Mesendoderm (in vitro differentiated cells): ENCODE measurements at regions not wholly inside any gene's neighbourhood (a gene's known extent, or its start where the extent isn't known, plus 50 kb on each side); places are given as distances from the start of the nearest gene placed in this dataset.
"Not testable (repeated sequence)": the region's sequence is repeated elsewhere in the genome, so short reads cannot be mapped to it uniquely, and the experiment has no call there.

Source experiments
- DNase-seq: peaks from one replicate; pipeline ENCODE4 v3.0.0; 2013
- H2AK5ac ChIP-seq: 2 replicates; pipeline ENCODE4 v1.6.1; 2013; ENCODE audit warnings: low read length, inconsistent platforms
- H2BK120ac ChIP-seq: 2 replicates; pipeline ENCODE4 v1.6.1; 2013; ENCODE audit warnings: low read depth, mild to moderate bottlenecking, low read length, moderate library complexity, mixed read lengths
- H2BK15ac ChIP-seq: replicated peaks from 2 replicates; pipeline ENCODE4 v1.6.1; 2013; ENCODE audit warnings: low read depth, mild to moderate bottlenecking, moderate library complexity
- H2BK5ac ChIP-seq: 2 replicates; pipeline ENCODE4 v1.6.1; 2013; ENCODE audit warnings: low read length, inconsistent platforms
- H3K18ac ChIP-seq: 2 replicates; pipeline ENCODE4 v1.6.1; 2013; ENCODE audit warnings: mild to moderate bottlenecking, low read length, mixed read lengths
- H3K23ac ChIP-seq: one replicate; pipeline ENCODE4 v1.6.1; 2013; ENCODE audit warnings: low read length
- H3K27ac ChIP-seq: 2 replicates; pipeline ENCODE4 v1.5.1; 2013; ENCODE audit warnings: low read depth, mild to moderate bottlenecking, inconsistent platforms, low read length, moderate library complexity
- H3K27me3 ChIP-seq: 2 replicates; pipeline ENCODE4 v1.6.1; 2013; ENCODE audit warnings: low read length, control low read depth, mild to moderate bottlenecking, inconsistent platforms; ENCODE audit not compliant: insufficient read depth, poor library complexity
- H3K36me3 ChIP-seq: 2 replicates; pipeline ENCODE4 v1.6.1; 2013; ENCODE audit warnings: low read length, inconsistent platforms; ENCODE audit not compliant: control insufficient read depth, insufficient read depth
- H3K4ac ChIP-seq: one replicate; pipeline ENCODE4 v1.6.1; 2013; ENCODE audit warnings: low read depth, mild to moderate bottlenecking, low read length, moderate library complexity
- H3K4me1 ChIP-seq: 2 replicates; pipeline ENCODE4 v1.6.1; 2013; ENCODE audit warnings: low read depth, low read length, inconsistent platforms; ENCODE audit not compliant: control insufficient read depth
- H3K4me2 ChIP-seq: 2 replicates; pipeline ENCODE4 v1.6.1; 2013; ENCODE audit warnings: low read length
- H3K4me3 ChIP-seq: 2 replicates; pipeline ENCODE4 v1.5.1; 2013; ENCODE audit warnings: mild to moderate bottlenecking, low read length
- H3K56ac ChIP-seq: one replicate; pipeline ENCODE4 v1.6.1; 2013; ENCODE audit warnings: low read length
- H3K79me1 ChIP-seq: 2 replicates; pipeline ENCODE4 v1.6.1; 2013; ENCODE audit warnings: low read length, inconsistent platforms
- H3K79me2 ChIP-seq: 2 replicates; pipeline ENCODE4 v1.6.1; 2013; ENCODE audit warnings: mild to moderate bottlenecking, low read length; ENCODE audit not compliant: control insufficient read depth, insufficient read depth
- H3K9ac ChIP-seq: 2 replicates; pipeline ENCODE4 v1.6.1; 2013; ENCODE audit warnings: low read length, inconsistent platforms
- H4K5ac ChIP-seq: one replicate; pipeline ENCODE4 v1.6.1; 2013; ENCODE audit warnings: low read length
- H4K8ac ChIP-seq: one replicate; pipeline ENCODE4 v1.6.1; 2013; ENCODE audit warnings: low read depth, mild to moderate bottlenecking, control low read depth, low read length, moderate library complexity
- WGBS: extraction: QIAGEN DNeasy Blood & Tissue Kit; methylation state at CpG from one replicate; pipeline ENCODE4 v1.1.7; 2013; ENCODE audit warnings: low lambda C conversion rate, missing lambda C conversion rate; ENCODE audit not compliant: insufficient coverage; ENCODE audit errors: extremely low coverage; 5-methylcytosine and 5-hydroxymethylcytosine counted together

- H3K79me1 ChIP-seq, result no peaks in the 10 kb centered on the region
Observed at GRCh38 chr6:8166156-8166555, 63.8 kb upstream of the EEF1E1 start.

GRCh38 chr6:8165008-8165407 is 62.7 kb upstream of the EEF1E1 start:
- WGBS, result no CpG with 5 or more reads among the region's 17 CpGs

More at GRCh38 chr6:8166156-8166555, 63.8 kb upstream of the EEF1E1 start:
- H3K23ac ChIP-seq, result no peak overlapping the region
- no peak overlapping the region for H4K8ac ChIP-seq
- no peak for DNase-seq
- H3K79me2 ChIP-seq, result no peaks in the 10 kb centered on the region
- no peak overlapping the region for H3K9ac ChIP-seq
- H3K56ac ChIP-seq, result no peak overlapping the region
- H3K4me2 ChIP-seq, result no peak overlapping the region
- H3K4me1 ChIP-seq, result no peaks in the 10 kb centered on the region
- H2BK5ac ChIP-seq, result no peak overlapping the region
- no peak overlapping the region for H3K27ac ChIP-seq
- H3K27me3 ChIP-seq, result no peaks in the 10 kb centered on the region
- no peak overlapping the region for H2AK5ac ChIP-seq
- H4K5ac ChIP-seq, result no peak overlapping the region
- H2BK120ac ChIP-seq, result no peak overlapping the region
- no peak overlapping the region for H3K4ac ChIP-seq
- H2BK15ac ChIP-seq, result no peak overlapping the region
- no peak overlapping the region for H3K4me3 ChIP-seq
- H3K18ac ChIP-seq, result no peak overlapping the region
- H3K36me3 ChIP-seq, result no peaks in the 10 kb centered on the region

GRCh38 chr6:8164281-8164680 is 61.9 kb upstream of the EEF1E1 start:
- WGBS, result no CpG with 5 or more reads among the region's 29 CpGs
- H3K4me1 ChIP-seq, H4K5ac ChIP-seq, H3K27me3 ChIP-seq, H3K56ac ChIP-seq, H2AK5ac ChIP-seq, H3K27ac ChIP-seq, H3K4ac ChIP-seq, H3K23ac ChIP-seq, H2BK120ac ChIP-seq, H2BK5ac ChIP-seq, H3K79me2 ChIP-seq, H3K4me3 ChIP-seq, H3K18ac ChIP-seq, H3K9ac ChIP-seq, H3K79me1 ChIP-seq, H3K4me2 ChIP-seq, H3K36me3 ChIP-seq, H4K8ac ChIP-seq, DNase-seq, H2BK15ac ChIP-seq: not testable (repeated sequence)

More at GRCh38 chr6:8165008-8165407, 62.7 kb upstream of the EEF1E1 start:
- H3K4me2 ChIP-seq, H2BK15ac ChIP-seq, H2BK120ac ChIP-seq, H3K4ac ChIP-seq, H3K23ac ChIP-seq, H2BK5ac ChIP-seq, H3K79me2 ChIP-seq, H3K27ac ChIP-seq, H3K4me3 ChIP-seq, H3K36me3 ChIP-seq, H3K27me3 ChIP-seq, H3K9ac ChIP-seq, H3K56ac ChIP-seq, H2AK5ac ChIP-seq, H3K4me1 ChIP-seq, DNase-seq, H3K79me1 ChIP-seq, H4K8ac ChIP-seq, H4K5ac ChIP-seq, H3K18ac ChIP-seq: not testable (repeated sequence)

- no peaks in the 10 kb centered on the region for H3K36me3 ChIP-seq
- no peak for DNase-seq
- WGBS, result no CpG with 5 or more reads among the region's 2 CpGs
- no peak overlapping the region for H3K18ac ChIP-seq
- no peak overlapping the region for H2BK15ac ChIP-seq
- H4K8ac ChIP-seq, result no peak overlapping the region
- H2AK5ac ChIP-seq, result no peak overlapping the region
- no peaks in the 10 kb centered on the region for H3K79me1 ChIP-seq
- H3K79me2 ChIP-seq, result no peaks in the 10 kb centered on the region
- no peak overlapping the region for H2BK5ac ChIP-seq
- H3K4me2 ChIP-seq, result no peak overlapping the region
- no peak overlapping the region for H3K9ac ChIP-seq
- no peak overlapping the region for H3K27ac ChIP-seq
- H3K23ac ChIP-seq, result no peak overlapping the region
- no peak overlapping the region for H2BK120ac ChIP-seq
- no peak overlapping the region for H4K5ac ChIP-seq
- H3K27me3 ChIP-seq, result no peaks in the 10 kb centered on the region
- no peak overlapping the region for H3K56ac ChIP-seq
- no peak overlapping the region for H3K4ac ChIP-seq
- H3K4me3 ChIP-seq, result no peak overlapping the region
- no peaks in the 10 kb centered on the region for H3K4me1 ChIP-seq
Observed at GRCh38 chr6:8159966-8160365, 57.6 kb upstream of the EEF1E1 start.

GRCh38 chr6:8157839-8158238 is 55.5 kb upstream of the EEF1E1 start:
- peak; percentile 91 for DNase-seq
- no peaks in the 10 kb centered on the region for H3K36me3 ChIP-seq
- H3K4me3 ChIP-seq, result no peak overlapping the region
- no peaks in the 10 kb centered on the region for H3K27me3 ChIP-seq
- H3K79me1 ChIP-seq, result no peaks in the 10 kb centered on the region
- no peak overlapping the region for H3K23ac ChIP-seq
- H2AK5ac ChIP-seq, result no peak overlapping the region
- H2BK15ac ChIP-seq, result no peak overlapping the region
- H4K8ac ChIP-seq, result peak overlapping the region; percentile 76
- H3K9ac ChIP-seq, result no peak overlapping the region
- no peak overlapping the region for H3K4me2 ChIP-seq
- H2BK120ac ChIP-seq, result no peak overlapping the region
- no peak overlapping the region for H3K27ac ChIP-seq
- WGBS, result no CpG with 5 or more reads among the region's 3 CpGs
- H2BK5ac ChIP-seq, result no peak overlapping the region
- H3K79me2 ChIP-seq, result no peaks in the 10 kb centered on the region
- no peaks in the 10 kb centered on the region for H3K4me1 ChIP-seq
- H3K4ac ChIP-seq, result no peak overlapping the region
- no peak overlapping the region for H3K56ac ChIP-seq
- no peak overlapping the region for H3K18ac ChIP-seq
- no peak overlapping the region for H4K5ac ChIP-seq

- Histone ChIP-seq H3K23ac (no peak overlapping the region), H3K4me2 (no peak overlapping the region), H2AK5ac (no peak overlapping the region), H2BK120ac (no peak overlapping the region), H3K4me1 (no peaks in the 10 kb centered on the region), H4K5ac (no peak overlapping the region), H2BK15ac (no peak overlapping the region), H3K56ac (no peak overlapping the region), H3K36me3 (no peaks in the 10 kb centered on the region), H3K27me3 (no peaks in the 10 kb centered on the region), H2BK5ac (no peak overlapping the region), H3K18ac (no peak overlapping the region), H4K8ac (no peak overlapping the region), H3K27ac (no peak overlapping the region), H3K4ac (no peak overlapping the region), H3K9ac (no peak overlapping the region), H3K79me1 (no peaks in the 10 kb centered on the region), H3K4me3 (no peak overlapping the region), H3K79me2 (no peaks in the 10 kb centered on the region)
- no peak for DNase-seq
- no CpG with 5 or more reads among the region's 2 CpGs for WGBS
Observed at GRCh38 chr6:8155259-8156012, 53.1 kb upstream of the EEF1E1 start.
